ENCODE measurements at regions not wholly inside any gene's neighbourhood (a gene's known extent, or its start where the extent isn't known, plus 50 kb on each side); places are given as distances from the start of the nearest gene placed in this dataset.

- H3K4me2 ChIP-seq (ENCODE audit: low read depth, low read length, poor library complexity, severe bottlenecking), result no peak overlapping the region
- H3K27me3 ChIP-seq (ENCODE audit: low read length), result no peaks in the 10 kb centered on the region
- no peak overlapping the region for H3K27ac ChIP-seq (ENCODE audit: low read length)
- H4K20me1 ChIP-seq (ENCODE audit: insufficient read depth, low read depth, low read length), result no peaks in the 10 kb centered on the region
- H3K9me2 ChIP-seq (replicated peaks; ENCODE audit: insufficient read depth, low read length), result no peaks in the 10 kb centered on the region
- no peak overlapping the region for H2AFZ ChIP-seq (ENCODE audit: low read length)
- H3K4me3 ChIP-seq (ENCODE audit: low read length), result no peak overlapping the region
- H3K9ac ChIP-seq (ENCODE audit: low read length), result no peak overlapping the region
- H3K4me1 ChIP-seq (ENCODE audit: low read length), result no peaks in the 10 kb centered on the region
- H3K36me3 ChIP-seq (ENCODE audit: insufficient read depth, low read length), result no peaks in the 10 kb centered on the region
- no peaks in the 10 kb centered on the region for H3K9me3 ChIP-seq (ENCODE audit: low read length)
- H3K79me2 ChIP-seq (ENCODE audit: low read length), result no peaks in the 10 kb centered on the region
- no peak for DNase-seq
Observed at GRCh38 chrX:115367455-115367854, 77.9 kb downstream of the LUZP4 start.

GRCh38 chrX:115367951-115368350 lies 78.4 kb downstream of the LUZP4 start:
- Histone ChIP-seq H3K27me3 (ENCODE audit: low read length) (no peaks in the 10 kb centered on the region), H2AFZ (ENCODE audit: low read length) (no peak overlapping the region), H3K4me3 (ENCODE audit: low read length) (no peak overlapping the region), H3K9ac (ENCODE audit: low read length) (no peak overlapping the region), H3K9me2 (replicated peaks; ENCODE audit: insufficient read depth, low read length) (no peaks in the 10 kb centered on the region), H3K4me2 (ENCODE audit: low read depth, low read length, poor library complexity, severe bottlenecking) (no peak overlapping the region), H3K4me1 (ENCODE audit: low read length) (no peaks in the 10 kb centered on the region), H3K79me2 (ENCODE audit: low read length) (no peaks in the 10 kb centered on the region), H3K27ac (ENCODE audit: low read length) (no peak overlapping the region), H4K20me1 (ENCODE audit: insufficient read depth, low read depth, low read length) (no peaks in the 10 kb centered on the region), H3K36me3 (ENCODE audit: insufficient read depth, low read length) (no peaks in the 10 kb centered on the region), H3K9me3 (ENCODE audit: low read length) (no peaks in the 10 kb centered on the region)
- no peak for DNase-seq

GRCh38 chrX:115368876-115369275 lies 79.4 kb downstream of the LUZP4 start:
- Histone ChIP-seq H3K9me3 (ENCODE audit: low read length) (no peaks in the 10 kb centered on the region), H3K79me2 (ENCODE audit: low read length) (no peaks in the 10 kb centered on the region), H3K9ac (ENCODE audit: low read length) (no peak overlapping the region), H3K4me3 (ENCODE audit: low read length) (no peak overlapping the region), H4K20me1 (ENCODE audit: insufficient read depth, low read depth, low read length) (no peaks in the 10 kb centered on the region), H3K9me2 (replicated peaks; ENCODE audit: insufficient read depth, low read length) (no peaks in the 10 kb centered on the region), H3K27ac (ENCODE audit: low read length) (no peak overlapping the region), H3K36me3 (ENCODE audit: insufficient read depth, low read length) (no peaks in the 10 kb centered on the region), H3K4me1 (ENCODE audit: low read length) (no peaks in the 10 kb centered on the region), H2AFZ (ENCODE audit: low read length) (no peak overlapping the region), H3K27me3 (ENCODE audit: low read length) (no peaks in the 10 kb centered on the region), H3K4me2 (ENCODE audit: low read depth, low read length, poor library complexity, severe bottlenecking) (no peak overlapping the region)
- no peak for DNase-seq

GRCh38 chrX:115372152-115372551 lies 82.6 kb downstream of the LUZP4 start:
- Histone ChIP-seq H3K36me3 (ENCODE audit: insufficient read depth, low read length) (no peaks in the 10 kb centered on the region), H2AFZ (ENCODE audit: low read length) (no peak overlapping the region), H3K4me2 (ENCODE audit: low read depth, low read length, poor library complexity, severe bottlenecking) (no peak overlapping the region), H4K20me1 (ENCODE audit: insufficient read depth, low read depth, low read length) (no peaks in the 10 kb centered on the region), H3K4me1 (ENCODE audit: low read length) (no peaks in the 10 kb centered on the region), H3K9me3 (ENCODE audit: low read length) (no peaks in the 10 kb centered on the region), H3K27me3 (ENCODE audit: low read length) (no peaks in the 10 kb centered on the region), H3K9me2 (replicated peaks; ENCODE audit: insufficient read depth, low read length) (no peaks in the 10 kb centered on the region), H3K4me3 (ENCODE audit: low read length) (no peak overlapping the region), H3K79me2 (ENCODE audit: low read length) (no peaks in the 10 kb centered on the region), H3K27ac (ENCODE audit: low read length) (no peak overlapping the region), H3K9ac (ENCODE audit: low read length) (no peak overlapping the region)
- no peak for DNase-seq

- no peaks in the 10 kb centered on the region for H4K20me1 ChIP-seq (ENCODE audit: insufficient read depth, low read depth, low read length)
- no peak for DNase-seq
- H3K9me3 ChIP-seq (ENCODE audit: low read length), result no peaks in the 10 kb centered on the region
- H2AFZ ChIP-seq (ENCODE audit: low read length), result no peak overlapping the region
- no peaks in the 10 kb centered on the region for H3K9me2 ChIP-seq (replicated peaks; ENCODE audit: insufficient read depth, low read length)
- H3K4me3 ChIP-seq (ENCODE audit: low read length), result no peak overlapping the region
- no peaks in the 10 kb centered on the region for H3K4me1 ChIP-seq (ENCODE audit: low read length)
- H3K27ac ChIP-seq (ENCODE audit: low read length), result no peak overlapping the region
- H3K9ac ChIP-seq (ENCODE audit: low read length), result no peak overlapping the region
- H3K79me2 ChIP-seq (ENCODE audit: low read length), result no peaks in the 10 kb centered on the region
- H3K4me2 ChIP-seq (ENCODE audit: low read depth, low read length, poor library complexity, severe bottlenecking), result no peak overlapping the region
- H3K36me3 ChIP-seq (ENCODE audit: insufficient read depth, low read length), result no peaks in the 10 kb centered on the region
- H3K27me3 ChIP-seq (ENCODE audit: low read length), result no peaks in the 10 kb centered on the region
Observed at GRCh38 chrX:115373308-115373707, 83.8 kb downstream of the LUZP4 start.

- H2AFZ ChIP-seq (ENCODE audit: low read length), result no peak overlapping the region
- no peaks in the 10 kb centered on the region for H3K79me2 ChIP-seq (ENCODE audit: low read length)
- no peaks in the 10 kb centered on the region for H3K27me3 ChIP-seq (ENCODE audit: low read length)
- H3K9ac ChIP-seq (ENCODE audit: low read length), result no peak overlapping the region
- no peak overlapping the region for H3K4me2 ChIP-seq (ENCODE audit: low read depth, low read length, poor library complexity, severe bottlenecking)
- H3K4me3 ChIP-seq (ENCODE audit: low read length), result no peak overlapping the region
- no peaks in the 10 kb centered on the region for H3K36me3 ChIP-seq (ENCODE audit: insufficient read depth, low read length)
- no peaks in the 10 kb centered on the region for H4K20me1 ChIP-seq (ENCODE audit: insufficient read depth, low read depth, low read length)
- H3K9me3 ChIP-seq (ENCODE audit: low read length), result no peaks in the 10 kb centered on the region
- no peak overlapping the region for H3K27ac ChIP-seq (ENCODE audit: low read length)
- H3K9me2 ChIP-seq (replicated peaks; ENCODE audit: insufficient read depth, low read length), result no peaks in the 10 kb centered on the region
- no peak for DNase-seq
- no peaks in the 10 kb centered on the region for H3K4me1 ChIP-seq (ENCODE audit: low read length)
Observed at GRCh38 chrX:115378471-115378870, 89.0 kb downstream of the LUZP4 start.

GRCh38 chrX:115387327-115387726 lies 97.8 kb downstream of the LUZP4 start:
- Histone ChIP-seq H3K79me2 (ENCODE audit: low read length) (no peaks in the 10 kb centered on the region), H3K4me1 (ENCODE audit: low read length) (no peaks in the 10 kb centered on the region), H3K27ac (ENCODE audit: low read length) (no peak overlapping the region), H3K9ac (ENCODE audit: low read length) (no peak overlapping the region), H3K27me3 (ENCODE audit: low read length) (no peaks in the 10 kb centered on the region), H3K9me3 (ENCODE audit: low read length) (no peaks in the 10 kb centered on the region), H4K20me1 (ENCODE audit: insufficient read depth, low read depth, low read length) (no peaks in the 10 kb centered on the region), H2AFZ (ENCODE audit: low read length) (no peak overlapping the region), H3K36me3 (ENCODE audit: insufficient read depth, low read length) (no peaks in the 10 kb centered on the region), H3K4me2 (ENCODE audit: low read depth, low read length, poor library complexity, severe bottlenecking) (no peak overlapping the region), H3K9me2 (replicated peaks; ENCODE audit: insufficient read depth, low read length) (no peaks in the 10 kb centered on the region), H3K4me3 (ENCODE audit: low read length) (no peak overlapping the region)
- DNase-seq, result no peak

- Histone ChIP-seq H2AFZ (ENCODE audit: low read length) (no peak overlapping the region), H3K4me3 (ENCODE audit: low read length) (no peak overlapping the region), H3K79me2 (ENCODE audit: low read length) (no peaks in the 10 kb centered on the region), H3K9me2 (replicated peaks; ENCODE audit: insufficient read depth, low read length) (no peaks in the 10 kb centered on the region), H4K20me1 (ENCODE audit: insufficient read depth, low read depth, low read length) (no peaks in the 10 kb centered on the region), H3K36me3 (ENCODE audit: insufficient read depth, low read length) (no peaks in the 10 kb centered on the region), H3K27ac (ENCODE audit: low read length) (no peak overlapping the region), H3K4me2 (ENCODE audit: low read depth, low read length, poor library complexity, severe bottlenecking) (no peak overlapping the region), H3K27me3 (ENCODE audit: low read length) (no peaks in the 10 kb centered on the region), H3K4me1 (ENCODE audit: low read length) (no peaks in the 10 kb centered on the region), H3K9me3 (ENCODE audit: low read length) (no peaks in the 10 kb centered on the region), H3K9ac (ENCODE audit: low read length) (no peak overlapping the region)
- DNase-seq, result no peak
Observed at GRCh38 chrX:115388879-115389278, 99.4 kb downstream of the LUZP4 start.

GRCh38 chrX:115390078-115390477 lies 100.6 kb downstream of the LUZP4 start:
- Histone ChIP-seq H2AFZ (ENCODE audit: low read length) (no peak overlapping the region), H3K36me3 (ENCODE audit: insufficient read depth, low read length) (no peaks in the 10 kb centered on the region), H3K4me2 (ENCODE audit: low read depth, low read length, poor library complexity, severe bottlenecking) (no peak overlapping the region), H3K27ac (ENCODE audit: low read length) (no peak overlapping the region), H3K27me3 (ENCODE audit: low read length) (no peaks in the 10 kb centered on the region), H3K9ac (ENCODE audit: low read length) (no peak overlapping the region), H3K9me3 (ENCODE audit: low read length) (no peaks in the 10 kb centered on the region), H3K4me3 (ENCODE audit: low read length) (no peak overlapping the region), H4K20me1 (ENCODE audit: insufficient read depth, low read depth, low read length) (no peaks in the 10 kb centered on the region), H3K79me2 (ENCODE audit: low read length) (no peaks in the 10 kb centered on the region), H3K9me2 (replicated peaks; ENCODE audit: insufficient read depth, low read length) (no peaks in the 10 kb centered on the region), H3K4me1 (ENCODE audit: low read length) (no peaks in the 10 kb centered on the region)
- DNase-seq, result no peak
